GM21619 (cell line): ENCODE measurements at regions not wholly inside any gene's neighbourhood (a gene's known extent, or its start where the extent isn't known, plus 50 kb on each side); places are given as distances from the start of the nearest gene placed in this dataset.
A peak's percentile ranks its signal among the peaks of the same experiment; 100 is the strongest.
"Not testable (repeated sequence)": the region's sequence is repeated elsewhere in the genome, so short reads cannot be mapped to it uniquely, and the experiment has no call there.

Experiments
- ATAC-seq: cut with Tn5 transposase; IDR thresholded peaks from one replicate; pipeline ENCODE4 v1.9.1; 2021; ENCODE audit not compliant: unreplicated experiment

- no peak for ATAC-seq
These were observed 371.9 kb downstream of the RAD51AP2 start for GRCh38 chr2:17146358-17146757.

GRCh38 chr2:17136877-17137276 is 381.4 kb downstream of the RAD51AP2 start:
- ATAC-seq: no peak

- no peak for ATAC-seq
These were observed 382.0 kb downstream of the RAD51AP2 start for GRCh38 chr2:17136231-17136630.

GRCh38 chr2:17135619-17136018 is 382.6 kb downstream of the RAD51AP2 start:
- no peak for ATAC-seq

- no peak for ATAC-seq
These were observed 385.1 kb downstream of the RAD51AP2 start for GRCh38 chr2:17133052-17133671.

GRCh38 chr2:17130627-17131026 is 387.6 kb downstream of the RAD51AP2 start:
- not testable (repeated sequence) for ATAC-seq

GRCh38 chr2:17125989-17126620 is 392.1 kb downstream of the RAD51AP2 start:
- no peak for ATAC-seq

GRCh38 chr2:17124575-17125318 is 393.5 kb downstream of the RAD51AP2 start:
- ATAC-seq: peak; percentile 52

GRCh38 chr2:17122887-17123501 is 395.2 kb downstream of the RAD51AP2 start:
- no peak for ATAC-seq

GRCh38 chr2:17115466-17115865 is 402.8 kb downstream of the RAD51AP2 start:
- no peak for ATAC-seq

- ATAC-seq: no peak
These were observed 403.2 kb downstream of the RAD51AP2 start for GRCh38 chr2:17115042-17115441.

GRCh38 chr2:17107871-17108270 is 410.4 kb downstream of the RAD51AP2 start:
- no peak for ATAC-seq

- ATAC-seq: no peak
These were observed 411.1 kb downstream of the RAD51AP2 start for GRCh38 chr2:17107151-17107550.

GRCh38 chr2:17106418-17106817 is 411.8 kb downstream of the RAD51AP2 start:
- peak; percentile 39 for ATAC-seq

GRCh38 chr2:17104454-17104853 is 413.8 kb downstream of the RAD51AP2 start:
- ATAC-seq: peak; percentile 77

- no peak for ATAC-seq
These were observed 416.6 kb downstream of the RAD51AP2 start for GRCh38 chr2:17101596-17101995.

- ATAC-seq: no peak
These were observed 417.1 kb downstream of the RAD51AP2 start for GRCh38 chr2:17101091-17101490.

GRCh38 chr2:17095340-17095739 is 422.9 kb downstream of the RAD51AP2 start:
- no peak for ATAC-seq

- no peak for ATAC-seq
These were observed 424.5 kb downstream of the RAD51AP2 start for GRCh38 chr2:17093712-17094111.

GRCh38 chr2:17086990-17087389 is 421.4 kb upstream of the CYRIA start:
- no peak for ATAC-seq

GRCh38 chr2:17085546-17086202 is 420.0 kb upstream of the CYRIA start:
- no peak for ATAC-seq
